ENCODE measurements at regions not wholly inside any gene's neighbourhood (a gene's known extent, or its start where the extent isn't known, plus 50 kb on each side); places are given as distances from the start of the nearest gene placed in this dataset.

DNA sequence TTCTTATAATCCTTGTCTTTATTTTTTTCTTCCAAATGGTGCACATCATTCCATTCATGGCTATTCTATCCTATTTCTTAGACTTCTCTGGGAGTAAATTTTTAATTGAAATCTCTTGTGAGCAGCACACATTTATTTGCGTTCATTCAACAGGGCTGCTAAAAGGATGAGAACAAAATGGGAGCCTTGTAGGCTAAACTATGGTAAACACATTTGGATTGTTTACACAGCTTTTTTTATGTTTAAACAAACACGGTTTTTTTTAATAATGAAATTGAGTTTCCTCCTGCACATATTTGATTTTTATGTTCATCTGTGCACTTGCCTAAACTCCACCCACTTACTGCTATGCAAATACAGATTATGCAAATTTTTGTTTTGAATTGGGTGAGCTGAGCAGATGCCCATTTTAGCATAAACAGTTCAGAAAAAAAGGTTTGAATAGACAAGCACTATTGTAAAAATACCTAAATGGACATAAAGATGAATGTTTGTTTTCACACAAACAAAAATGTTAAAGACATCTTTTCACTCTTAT is 92.0 kb downstream of the OLIG3 start:
- Histone ChIP-seq H3K27me3 (replicated peaks in 2 of 5; ENCODE audit: control insufficient read depth in 4 of 5, insufficient read depth in 5 of 5, low read length in 4 of 5) (peaks cover 0 to 7% (median 0%) of the 10 kb centered on the region in 5 experiments), H3K4me1 (ENCODE audit: control extremely low read depth in 1 of 4, control insufficient read depth in 4 of 4, insufficient read depth in 4 of 4, low read length in 3 of 4) (no peaks in the 10 kb centered on the region), H3K4me3 (ENCODE audit: control insufficient read depth in 1 of 7, extremely low read depth in 1 of 7, insufficient read depth in 4 of 7, low read depth in 2 of 7, low read length in 6 of 7) (no peak overlapping the region), H3K36me3 (ENCODE audit: control insufficient read depth in 4 of 4, insufficient read depth in 4 of 4, low read length in 3 of 4) (no peaks in the 10 kb centered on the region), H3K27ac (ENCODE audit: insufficient read depth in 1 of 2, low read depth in 1 of 2, low read length in 2 of 2, poor library complexity in 1 of 2, severe bottlenecking in 2 of 2) (no peak overlapping the region), H3K9me3 (ENCODE audit: control extremely low read depth in 1 of 5, control insufficient read depth in 4 of 5, insufficient read depth in 2 of 5, low read depth in 1 of 5, low read length in 4 of 5) (no peaks in the 10 kb centered on the region)
- WGBS (ENCODE audit: insufficient coverage): 100% methylated on average over 1 of the region's 2 CpGs
- POLR2A ChIA-PET: no interaction called here
- CTCF ChIA-PET: no interaction called here
- no peak for DNase-seq

DNA sequence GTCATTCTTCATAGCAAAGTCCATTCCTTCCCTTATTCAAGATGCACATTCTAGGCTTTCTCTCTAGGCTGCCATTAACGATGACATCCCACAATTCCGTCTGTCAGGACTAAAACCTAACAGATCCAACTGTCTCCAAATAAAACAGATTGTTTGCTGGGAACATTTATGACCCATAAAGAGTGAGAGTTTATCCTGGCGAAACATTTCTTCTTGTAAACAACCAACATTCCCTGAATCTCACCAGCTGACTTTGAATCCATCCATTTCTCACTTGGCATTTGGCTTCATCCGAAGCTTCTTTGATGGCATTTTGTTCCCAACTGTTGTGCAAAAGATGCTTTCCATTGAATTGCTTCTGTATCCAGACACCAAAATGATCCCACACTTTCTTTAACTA is 93.1 kb downstream of the OLIG3 start:
- Histone ChIP-seq H3K4me1 (ENCODE audit: control extremely low read depth in 1 of 4, control insufficient read depth in 4 of 4, insufficient read depth in 4 of 4, low read length in 3 of 4) (peaks cover 0 to 4% (median 0%) of the 10 kb centered on the region in 4 experiments), H3K36me3 (ENCODE audit: control insufficient read depth in 4 of 4, insufficient read depth in 4 of 4, low read length in 3 of 4) (no peaks in the 10 kb centered on the region), H3K9me3 (ENCODE audit: control extremely low read depth in 1 of 5, control insufficient read depth in 4 of 5, insufficient read depth in 2 of 5, low read depth in 1 of 5, low read length in 4 of 5) (no peaks in the 10 kb centered on the region), H3K27me3 (replicated peaks in 2 of 5; ENCODE audit: control insufficient read depth in 4 of 5, insufficient read depth in 5 of 5, low read length in 4 of 5) (peaks cover 0 to 7% (median 0%) of the 10 kb centered on the region in 5 experiments), H3K27ac (ENCODE audit: insufficient read depth in 1 of 2, low read depth in 1 of 2, low read length in 2 of 2, poor library complexity in 1 of 2, severe bottlenecking in 2 of 2) (no peak overlapping the region), H3K4me3 (ENCODE audit: control insufficient read depth in 1 of 7, extremely low read depth in 1 of 7, insufficient read depth in 4 of 7, low read depth in 2 of 7, low read length in 6 of 7) (no peak overlapping the region)
- ChIA-PET POLR2A (no interaction called here), CTCF (no interaction called here)
- DNase-seq: no peak
- WGBS (ENCODE audit: insufficient coverage): 97% methylated on average over 4 of the region's 4 CpGs

DNA sequence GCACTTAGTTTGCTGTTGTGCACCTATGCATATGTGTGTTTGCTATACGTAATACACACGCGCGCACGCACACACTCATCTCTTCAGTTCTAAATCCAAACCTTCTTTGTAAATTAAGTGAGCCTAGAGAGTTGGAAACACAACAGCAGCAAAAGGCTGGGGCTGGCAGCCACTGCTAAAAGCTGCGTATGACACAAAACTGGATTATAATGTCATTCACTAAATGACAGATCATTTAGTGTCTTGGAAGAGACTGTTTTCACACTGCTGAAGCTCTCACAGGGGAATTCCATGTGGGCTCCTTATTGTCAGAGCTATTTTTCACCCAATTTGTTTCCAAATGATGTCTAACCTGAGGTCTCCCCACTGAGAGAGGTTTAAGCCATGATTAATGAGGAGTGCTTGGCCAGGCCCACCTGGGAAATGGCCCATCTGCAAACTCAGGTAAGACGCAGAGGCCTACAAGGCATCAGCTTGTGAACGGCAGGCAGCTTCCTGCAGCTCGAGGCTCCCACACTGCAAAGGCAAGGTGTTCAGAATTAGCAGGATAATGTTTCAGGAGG is 94.2 kb downstream of the OLIG3 start:
- DNase-seq: no peak
- Histone ChIP-seq H3K27ac (ENCODE audit: insufficient read depth in 1 of 2, low read depth in 1 of 2, low read length in 2 of 2, poor library complexity in 1 of 2, severe bottlenecking in 2 of 2) (no peak overlapping the region), H3K36me3 (ENCODE audit: control insufficient read depth in 4 of 4, insufficient read depth in 4 of 4, low read length in 3 of 4) (no peaks in the 10 kb centered on the region), H3K27me3 (replicated peaks in 2 of 5; ENCODE audit: control insufficient read depth in 4 of 5, insufficient read depth in 5 of 5, low read length in 4 of 5) (peaks cover 0 to 7% (median 0%) of the 10 kb centered on the region in 5 experiments), H3K4me1 (ENCODE audit: control extremely low read depth in 1 of 4, control insufficient read depth in 4 of 4, insufficient read depth in 4 of 4, low read length in 3 of 4) (peaks cover 0 to 4% (median 0%) of the 10 kb centered on the region in 4 experiments), H3K9me3 (ENCODE audit: control extremely low read depth in 1 of 5, control insufficient read depth in 4 of 5, insufficient read depth in 2 of 5, low read depth in 1 of 5, low read length in 4 of 5) (peaks cover 0 to 2% (median 0%) of the 10 kb centered on the region in 5 experiments), H3K4me3 (ENCODE audit: control insufficient read depth in 1 of 7, extremely low read depth in 1 of 7, insufficient read depth in 4 of 7, low read depth in 2 of 7, low read length in 6 of 7) (no peak overlapping the region)
- ChIA-PET CTCF (interaction anchor here (1.1 kb wide), 1 partner anchor 13 kb away, joined by 3 read pairs; no protein-coding TSS in a partner anchor), POLR2A (no interaction called here)
- 96% methylated on average over 4 of the region's 9 CpGs for WGBS (ENCODE audit: insufficient coverage)

DNA sequence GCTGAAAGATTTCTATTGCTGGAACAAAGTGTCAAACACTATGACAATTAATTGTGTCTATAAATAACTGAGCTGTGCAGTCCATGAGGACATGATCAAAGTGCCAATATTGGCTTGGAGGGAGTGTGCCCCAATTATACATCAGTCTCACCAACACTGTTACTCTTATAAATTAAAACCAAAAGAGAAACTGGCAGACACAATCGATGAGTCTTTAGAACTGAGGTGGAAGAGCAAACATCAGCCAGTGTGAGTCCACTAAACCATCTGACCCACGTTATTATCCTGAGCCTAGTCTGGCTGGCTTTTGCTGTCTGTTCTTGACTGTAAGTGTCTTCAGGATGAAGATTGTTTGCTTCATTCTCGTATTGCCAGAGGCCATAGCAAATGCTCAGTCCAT is 98.9 kb downstream of the OLIG3 start:
- Histone ChIP-seq H3K4me3 (ENCODE audit: control insufficient read depth in 1 of 7, extremely low read depth in 1 of 7, insufficient read depth in 4 of 7, low read depth in 2 of 7, low read length in 6 of 7) (no peak overlapping the region), H3K9me3 (ENCODE audit: control extremely low read depth in 1 of 5, control insufficient read depth in 4 of 5, insufficient read depth in 2 of 5, low read depth in 1 of 5, low read length in 4 of 5) (peaks cover 0 to 2% (median 0%) of the 10 kb centered on the region in 5 experiments), H3K36me3 (ENCODE audit: control insufficient read depth in 4 of 4, insufficient read depth in 4 of 4, low read length in 3 of 4) (no peaks in the 10 kb centered on the region), H3K27ac (ENCODE audit: insufficient read depth in 1 of 2, low read depth in 1 of 2, low read length in 2 of 2, poor library complexity in 1 of 2, severe bottlenecking in 2 of 2) (no peak overlapping the region), H3K4me1 (ENCODE audit: control extremely low read depth in 1 of 4, control insufficient read depth in 4 of 4, insufficient read depth in 4 of 4, low read length in 3 of 4) (peaks cover 0 to 5% (median 0%) of the 10 kb centered on the region in 4 experiments), H3K27me3 (replicated peaks in 2 of 5; ENCODE audit: control insufficient read depth in 4 of 5, insufficient read depth in 5 of 5, low read length in 4 of 5) (no peaks in the 10 kb centered on the region)
- DNase-seq: no peak
- CTCF ChIA-PET: no interaction called here
- POLR2A ChIA-PET: no interaction called here
- 100% methylated on average over 3 of the region's 3 CpGs for WGBS (ENCODE audit: insufficient coverage)

DNA sequence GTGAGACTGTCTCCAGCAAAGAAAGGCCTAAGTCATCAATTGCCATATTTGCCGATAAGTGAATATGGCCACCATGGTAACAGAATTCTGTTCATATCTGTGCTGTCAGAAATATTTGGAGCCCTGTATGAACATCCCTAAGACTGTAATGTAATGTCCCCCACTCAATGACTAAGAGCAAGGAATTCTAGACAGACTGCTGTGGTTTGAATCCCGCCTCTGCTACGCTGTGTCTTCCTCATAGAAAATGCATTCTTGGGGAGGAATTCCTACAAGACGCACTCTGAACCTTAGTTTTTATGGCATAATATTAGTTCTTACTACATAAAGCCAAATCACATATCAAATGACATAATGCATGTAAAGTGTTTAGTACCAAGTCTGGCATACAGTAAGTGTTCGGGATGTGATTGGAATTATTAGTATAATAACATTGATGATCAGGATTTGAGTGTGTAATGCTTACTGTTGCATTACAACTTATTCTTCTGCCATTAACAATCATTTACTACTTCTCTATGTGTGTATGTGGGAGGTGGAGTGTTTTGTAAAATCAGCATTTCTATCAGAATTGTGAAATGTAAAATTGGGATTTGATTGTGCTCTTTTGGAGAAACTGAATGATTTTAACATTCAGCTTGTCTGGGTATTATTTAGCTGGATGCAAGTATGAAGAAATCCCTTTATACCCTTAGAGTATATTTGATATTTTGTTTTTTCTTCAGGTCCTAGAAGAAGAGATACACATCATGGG is 103.0 kb downstream of the OLIG3 start:
- 100% methylated on average over 1 of the region's 5 CpGs for WGBS (ENCODE audit: insufficient coverage)
- Histone ChIP-seq H3K4me1 (ENCODE audit: control extremely low read depth in 1 of 4, control insufficient read depth in 4 of 4, insufficient read depth in 4 of 4, low read length in 3 of 4) (peaks cover 7 to 18% (median 9%) of the 10 kb centered on the region in 4 experiments), H3K27me3 (replicated peaks in 2 of 5; ENCODE audit: control insufficient read depth in 4 of 5, insufficient read depth in 5 of 5, low read length in 4 of 5) (no peaks in the 10 kb centered on the region), H3K4me3 (ENCODE audit: control insufficient read depth in 1 of 7, extremely low read depth in 1 of 7, insufficient read depth in 4 of 7, low read depth in 2 of 7, low read length in 6 of 7) (no peak overlapping the region), H3K9me3 (ENCODE audit: control extremely low read depth in 1 of 5, control insufficient read depth in 4 of 5, insufficient read depth in 2 of 5, low read depth in 1 of 5, low read length in 4 of 5) (peaks cover 0 to 2% (median 0%) of the 10 kb centered on the region in 5 experiments), H3K27ac (ENCODE audit: insufficient read depth in 1 of 2, low read depth in 1 of 2, low read length in 2 of 2, poor library complexity in 1 of 2, severe bottlenecking in 2 of 2) (no peak overlapping the region), H3K36me3 (ENCODE audit: control insufficient read depth in 4 of 4, insufficient read depth in 4 of 4, low read length in 3 of 4) (no peaks in the 10 kb centered on the region)
- ChIA-PET CTCF (interaction anchor here (1.4 kb wide), 1 partner anchor 16 kb away, joined by 4 read pairs; no protein-coding TSS in a partner anchor), POLR2A (no interaction called here)
- no peak for DNase-seq

DNA sequence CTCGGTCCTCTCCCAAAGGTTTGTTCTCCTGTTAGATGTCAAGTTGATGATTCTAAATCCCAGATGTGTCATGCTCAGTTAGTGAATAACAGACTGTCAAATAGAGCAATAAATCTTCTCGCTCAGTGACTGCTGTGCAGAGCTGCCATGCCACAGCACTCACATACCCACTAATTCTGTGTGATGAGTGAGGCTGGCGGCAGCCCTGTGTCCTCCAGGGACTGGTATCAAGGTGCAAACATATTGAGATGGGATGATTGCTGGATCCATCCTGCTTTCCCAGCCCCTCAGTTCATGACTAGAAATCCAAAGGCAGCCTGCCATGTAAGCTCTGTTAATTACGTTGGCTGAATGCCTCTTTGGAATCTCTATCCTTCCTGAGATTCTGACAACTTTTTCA is 103.9 kb downstream of the OLIG3 start:
- peak in 1 of 3 donors; percentile 5 for DNase-seq
- H3K36me3 ChIP-seq (ENCODE audit: control insufficient read depth in 4 of 4, insufficient read depth in 4 of 4, low read length in 3 of 4): no peaks in the 10 kb centered on the region
- H3K27me3 ChIP-seq (replicated peaks in 2 of 5; ENCODE audit: control insufficient read depth in 4 of 5, insufficient read depth in 5 of 5, low read length in 4 of 5): no peaks in the 10 kb centered on the region
- H3K27ac ChIP-seq (ENCODE audit: insufficient read depth in 1 of 2, low read depth in 1 of 2, low read length in 2 of 2, poor library complexity in 1 of 2, severe bottlenecking in 2 of 2): no peak overlapping the region
- 71% methylated on average over 1 of the region's 4 CpGs for WGBS (ENCODE audit: insufficient coverage)
- ChIA-PET CTCF (no interaction called here), POLR2A (no interaction called here)
- H3K9me3 ChIP-seq (ENCODE audit: control extremely low read depth in 1 of 5, control insufficient read depth in 4 of 5, insufficient read depth in 2 of 5, low read depth in 1 of 5, low read length in 4 of 5): no peaks in the 10 kb centered on the region
- no peak overlapping the region for H3K4me3 ChIP-seq (ENCODE audit: control insufficient read depth in 1 of 7, extremely low read depth in 1 of 7, insufficient read depth in 4 of 7, low read depth in 2 of 7, low read length in 6 of 7)
- H3K4me1 ChIP-seq (ENCODE audit: control extremely low read depth in 1 of 4, control insufficient read depth in 4 of 4, insufficient read depth in 4 of 4, low read length in 3 of 4): peaks cover 7 to 18% (median 9%) of the 10 kb centered on the region in 4 experiments

DNA sequence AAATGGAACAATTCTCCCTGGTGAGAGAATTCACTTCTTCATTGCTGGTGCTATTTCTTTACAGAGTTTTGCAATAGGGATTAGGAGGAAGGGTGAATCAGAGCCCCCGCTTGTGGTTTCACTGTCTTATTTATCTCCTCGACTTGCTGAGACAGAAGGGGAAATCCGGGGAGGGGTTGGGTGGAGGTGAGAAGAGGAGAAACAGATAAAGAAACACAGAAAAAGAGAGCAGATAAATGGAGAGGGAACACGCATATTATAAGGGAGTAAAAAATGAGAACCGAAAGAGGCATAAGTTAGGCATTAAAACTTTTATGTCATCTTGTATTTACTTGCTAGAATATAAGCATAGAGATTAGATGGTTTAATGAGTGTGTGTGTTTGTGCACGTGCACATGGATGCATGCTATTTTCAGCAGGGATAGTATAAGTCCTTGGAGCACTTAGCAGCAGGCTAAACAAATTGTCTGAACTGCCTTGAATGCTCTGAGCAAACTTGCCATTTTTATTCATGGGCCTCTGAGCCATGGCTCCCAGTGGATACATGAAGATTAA is 105.0 kb downstream of the OLIG3 start:
- WGBS (ENCODE audit: insufficient coverage): 65% methylated on average over 5 of the region's 6 CpGs
- H3K9me3 ChIP-seq (ENCODE audit: control extremely low read depth in 1 of 5, control insufficient read depth in 4 of 5, insufficient read depth in 2 of 5, low read depth in 1 of 5, low read length in 4 of 5): no peaks in the 10 kb centered on the region
- no peaks in the 10 kb centered on the region for H3K36me3 ChIP-seq (ENCODE audit: control insufficient read depth in 4 of 4, insufficient read depth in 4 of 4, low read length in 3 of 4)
- peaks cover 7 to 18% (median 9%) of the 10 kb centered on the region in 4 experiments for H3K4me1 ChIP-seq (ENCODE audit: control extremely low read depth in 1 of 4, control insufficient read depth in 4 of 4, insufficient read depth in 4 of 4, low read length in 3 of 4)
- CTCF ChIA-PET: no interaction called here
- POLR2A ChIA-PET: no interaction called here
- H3K4me3 ChIP-seq (ENCODE audit: control insufficient read depth in 1 of 7, extremely low read depth in 1 of 7, insufficient read depth in 4 of 7, low read depth in 2 of 7, low read length in 6 of 7): no peak overlapping the region
- peak; percentile 60 to 81 (median 77) for DNase-seq
- no peak overlapping the region for H3K27ac ChIP-seq (ENCODE audit: insufficient read depth in 1 of 2, low read depth in 1 of 2, low read length in 2 of 2, poor library complexity in 1 of 2, severe bottlenecking in 2 of 2)
- H3K27me3 ChIP-seq (replicated peaks in 2 of 5; ENCODE audit: control insufficient read depth in 4 of 5, insufficient read depth in 5 of 5, low read length in 4 of 5): no peaks in the 10 kb centered on the region
